SKM-1 treated with dmso at 0.1 percent for 144 hours (cell line): ENCODE measurements at regions not wholly inside any gene's neighbourhood (a gene's known extent, or its start where the extent isn't known, plus 50 kb on each side); places are given as distances from the start of the nearest gene placed in this dataset.
A peak's percentile ranks its signal among the peaks of the same experiment; 100 is the strongest.
"Not testable (repeated sequence)": the region's sequence is repeated elsewhere in the genome, so short reads cannot be mapped to it uniquely, and the experiment has no call there.

Source experiments
- DNase-seq: peaks from one replicate; lab custom pipeline; 2025; ENCODE audit not compliant: unreplicated experiment; lab: John Stamatoyannopoulos, UW

DNA sequence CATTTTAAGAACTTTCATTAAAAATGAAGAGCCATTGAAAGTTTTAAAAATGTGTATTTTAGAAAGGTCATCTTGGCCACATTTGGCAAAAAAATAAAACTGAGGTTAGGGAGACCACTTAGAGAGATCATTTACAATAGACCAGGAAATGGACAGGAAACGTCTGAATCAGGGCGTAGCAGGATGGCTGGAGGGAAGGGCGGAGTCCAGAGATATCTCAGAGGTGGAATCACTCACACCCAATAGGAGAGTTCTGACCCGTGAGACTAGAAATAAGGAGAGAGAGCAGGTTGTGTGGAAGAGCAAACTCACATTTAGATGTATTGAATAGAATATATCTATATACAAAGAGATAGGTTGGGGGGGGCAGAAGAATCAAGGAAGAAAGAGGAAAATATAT, 373.4 kb downstream of the METTL4 start:
- DNase-seq: no peak

DNA sequence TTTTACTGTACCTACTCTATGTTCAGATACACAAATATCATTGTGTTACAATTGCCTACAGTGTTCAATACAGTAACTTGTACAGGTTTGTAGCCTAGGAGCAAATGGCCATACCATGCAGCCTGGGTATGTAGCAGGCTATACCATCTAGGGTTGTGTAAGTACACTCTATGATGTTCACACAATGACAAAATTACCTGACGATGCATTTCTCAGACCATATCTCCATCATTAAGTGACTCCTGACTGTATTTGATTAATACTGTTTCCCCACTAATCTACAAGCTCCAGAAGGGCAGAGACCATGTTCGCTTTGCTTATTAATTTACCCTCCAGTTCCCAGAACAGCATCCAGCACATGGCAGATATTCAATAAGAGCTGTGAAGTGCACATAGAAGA, 372.2 kb downstream of the METTL4 start:
- no peak for DNase-seq

DNA sequence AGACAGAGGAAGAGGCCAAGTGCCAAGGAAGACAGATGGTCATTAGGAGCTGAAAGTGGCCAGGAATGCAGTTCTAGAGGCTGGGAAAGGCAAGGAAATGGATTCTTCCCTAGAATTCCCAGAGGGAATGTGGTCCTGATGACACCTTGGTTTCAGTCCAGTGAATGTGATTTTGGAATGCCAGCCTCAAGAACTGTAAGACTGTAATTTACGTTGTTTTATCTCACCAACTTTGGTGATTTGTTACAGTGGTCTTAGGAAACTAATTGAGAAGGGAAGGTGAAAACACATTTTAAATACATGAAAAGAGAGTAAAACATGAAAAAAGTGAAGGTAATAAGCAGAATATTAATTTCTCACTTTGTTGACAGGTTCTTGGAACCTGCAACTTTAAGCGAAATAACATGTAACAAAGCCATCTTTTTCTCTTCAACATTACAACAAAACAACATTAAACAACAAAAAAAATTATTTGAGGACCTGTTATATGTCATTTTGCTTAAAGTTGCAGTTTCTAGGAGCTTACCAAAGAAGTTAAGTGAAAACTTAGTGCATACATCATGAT, 370.2 kb downstream of the METTL4 start:
- no peak for DNase-seq

DNA sequence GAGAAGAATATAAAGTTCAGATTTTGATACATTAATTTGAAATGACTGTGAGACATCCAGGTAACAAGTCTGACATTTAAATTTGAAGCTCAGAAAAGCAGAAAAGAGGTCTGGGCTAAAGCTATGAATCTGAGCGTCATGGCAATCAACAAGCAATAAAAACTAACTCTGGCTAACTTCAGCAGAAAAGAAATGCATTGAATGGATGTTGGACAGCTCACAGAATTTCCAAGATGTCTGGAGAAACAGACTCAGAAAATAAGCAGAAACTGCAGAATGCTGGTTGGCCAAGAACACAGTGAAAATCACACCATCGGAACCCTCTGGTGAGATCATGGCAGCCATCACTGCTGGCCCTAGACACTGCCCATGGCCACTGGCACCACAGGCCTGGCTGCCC, 366.6 kb downstream of the METTL4 start:
- DNase-seq: no peak

DNA sequence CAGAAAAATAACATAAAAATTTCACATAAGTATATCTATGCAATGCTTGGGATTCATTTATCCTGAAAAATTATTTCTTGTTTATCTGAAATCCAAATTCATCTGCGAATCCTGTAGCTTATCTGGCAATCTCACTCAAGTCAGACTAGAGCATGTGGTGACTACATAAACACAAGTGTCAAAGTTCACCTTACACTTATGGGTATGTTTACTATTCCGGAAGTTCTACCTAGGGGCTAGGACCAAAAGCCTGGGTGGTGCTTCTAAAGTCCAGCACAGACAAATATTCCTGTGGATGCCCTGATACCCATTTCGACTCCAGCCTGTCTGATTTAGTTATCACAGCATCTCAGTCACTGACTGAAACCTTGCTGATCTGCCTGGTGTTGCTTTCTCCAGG, 364.0 kb downstream of the METTL4 start:
- DNase-seq: no peak

DNA sequence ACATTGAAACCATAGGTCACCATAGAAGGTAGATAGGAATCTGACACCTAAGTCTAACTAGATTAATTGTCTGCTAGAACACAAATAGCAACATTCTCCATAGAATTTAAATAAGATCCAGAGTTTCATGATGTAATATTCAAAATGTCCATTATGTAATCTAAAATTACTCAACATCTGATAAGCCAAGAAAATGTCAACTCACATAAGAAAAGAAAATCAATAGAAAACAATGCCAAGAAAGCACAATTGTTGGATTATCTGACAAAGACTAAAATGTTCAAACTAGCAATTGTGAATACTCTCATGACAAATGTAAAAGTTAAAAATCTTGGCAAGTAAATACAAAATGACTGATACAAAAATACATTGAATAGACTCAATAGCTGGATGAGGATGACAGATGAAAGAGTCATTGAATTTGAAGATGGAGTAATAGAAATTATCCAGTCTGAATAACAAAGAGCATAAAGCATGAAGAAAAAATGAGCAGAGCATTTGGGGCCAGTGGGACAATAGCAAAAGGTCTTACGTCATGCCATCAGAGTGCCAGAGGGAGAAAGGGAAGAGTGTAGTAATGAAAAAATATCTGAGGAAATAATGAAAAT, 358.6 kb downstream of the METTL4 start:
- no peak for DNase-seq

DNA sequence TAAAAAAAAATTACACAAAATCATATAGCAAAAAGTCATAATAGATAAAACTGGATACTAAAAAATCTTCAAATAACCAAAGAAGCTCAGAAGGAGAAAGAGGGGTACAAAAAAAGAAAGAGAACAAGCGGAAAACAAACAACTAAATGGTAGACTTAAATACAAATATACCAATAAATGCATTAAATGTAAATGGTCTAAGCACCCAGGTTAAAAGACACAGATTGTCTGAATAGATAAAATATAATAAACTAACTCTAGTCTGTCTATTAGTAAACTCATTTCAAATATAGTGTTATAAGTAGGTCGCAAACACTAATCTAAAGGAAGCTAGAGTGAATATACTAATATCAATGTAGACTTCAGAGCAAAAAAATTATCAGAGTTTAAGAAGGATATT, 357.4 kb downstream of the METTL4 start:
- no peak for DNase-seq

DNA sequence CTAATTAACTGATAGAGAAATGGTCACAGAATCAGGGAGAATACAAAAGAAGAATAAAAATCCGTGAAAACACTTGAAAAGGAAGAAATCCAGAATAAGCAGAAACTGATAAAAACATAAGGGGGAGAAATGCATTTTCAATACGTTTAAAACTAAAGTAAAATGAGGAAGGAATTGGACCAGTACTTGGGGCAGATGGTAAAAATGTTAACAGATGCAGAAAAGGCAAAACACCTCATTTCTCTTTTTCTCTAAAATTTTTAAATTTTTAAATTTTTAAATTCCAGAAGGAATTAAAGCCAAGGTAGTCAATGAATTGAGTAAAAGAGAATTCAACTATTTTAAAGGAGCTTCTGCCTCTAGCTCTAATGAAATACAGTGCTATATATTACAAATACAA, 353.9 kb downstream of the METTL4 start:
- DNase-seq: no peak

DNA sequence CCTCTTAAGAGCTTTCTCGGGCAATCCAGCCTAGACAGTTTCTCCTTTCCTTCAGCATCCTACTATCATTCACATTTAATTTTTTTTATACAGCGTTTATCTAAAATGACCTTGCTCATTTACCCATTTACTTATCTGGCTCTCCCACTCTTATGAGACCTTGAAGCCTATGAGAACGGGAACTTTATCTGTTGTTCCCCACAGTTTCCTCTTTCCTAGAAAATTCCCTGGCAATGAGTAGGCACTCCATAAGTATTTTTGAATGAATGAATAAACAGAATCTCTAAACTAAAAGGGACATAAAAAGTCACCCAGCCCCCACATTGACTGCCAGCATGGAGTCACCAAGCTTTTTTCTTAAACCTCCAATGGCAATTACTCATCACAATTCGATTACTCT, 353.2 kb downstream of the METTL4 start:
- no peak for DNase-seq

DNA sequence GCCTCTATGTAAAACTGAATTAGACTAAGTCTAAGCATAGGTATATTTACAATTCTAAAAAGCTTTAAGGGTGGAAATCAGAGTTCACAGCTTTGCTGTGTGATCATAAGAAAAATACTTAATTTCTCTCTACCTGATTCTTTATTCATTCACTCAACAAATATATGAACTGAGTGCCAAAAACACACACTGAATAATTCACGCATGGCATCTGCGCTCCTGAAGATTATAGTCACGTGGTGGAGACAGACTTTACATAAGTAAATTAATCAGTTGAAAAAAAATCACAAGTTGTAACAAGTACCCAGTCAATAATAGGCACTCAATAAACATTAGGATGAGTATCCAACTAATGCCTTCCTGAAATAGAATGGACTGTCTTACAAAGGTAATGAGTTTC, 351.6 kb downstream of the METTL4 start:
- no peak for DNase-seq

DNA sequence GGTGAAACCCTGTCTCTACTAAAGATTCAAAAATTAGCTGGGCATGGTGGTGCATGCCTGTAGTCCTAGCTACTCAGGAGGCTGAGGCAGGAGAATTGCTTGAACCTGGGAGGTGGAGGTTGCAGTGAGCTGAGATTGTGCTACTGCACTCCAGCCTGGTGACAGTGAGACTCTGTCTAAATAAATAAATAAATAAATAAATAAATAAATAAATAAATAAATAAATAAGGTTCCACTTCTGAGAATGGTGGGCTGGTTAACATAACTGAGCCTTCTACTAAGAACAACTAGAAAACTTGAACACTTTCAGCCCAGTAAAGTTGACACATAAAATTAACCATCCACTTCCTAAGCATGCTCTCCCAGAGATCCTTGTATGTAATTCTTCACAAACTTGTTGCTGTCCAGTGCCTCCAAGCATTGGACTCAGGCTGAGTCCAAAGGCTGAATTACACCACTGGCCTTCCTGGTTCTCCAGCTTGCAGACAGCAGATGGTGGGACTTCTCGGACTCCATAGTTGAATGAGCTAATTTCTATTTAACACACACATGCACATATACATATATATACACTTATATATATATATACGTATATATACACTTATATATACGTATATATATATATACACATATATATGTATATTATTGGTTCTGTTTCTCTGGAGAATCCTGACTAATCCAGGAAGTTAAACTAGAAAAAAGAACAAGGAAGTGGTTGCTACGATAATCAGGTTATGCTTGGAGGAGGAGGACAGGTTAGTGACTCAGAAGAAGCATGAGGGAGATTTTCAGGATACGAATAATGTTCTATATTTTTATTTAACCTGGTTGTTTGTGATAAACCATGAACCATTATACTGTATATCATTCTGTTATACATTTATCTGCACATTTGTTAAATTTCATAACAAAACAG, 348.8 kb downstream of the METTL4 start:
- no peak for DNase-seq

DNA sequence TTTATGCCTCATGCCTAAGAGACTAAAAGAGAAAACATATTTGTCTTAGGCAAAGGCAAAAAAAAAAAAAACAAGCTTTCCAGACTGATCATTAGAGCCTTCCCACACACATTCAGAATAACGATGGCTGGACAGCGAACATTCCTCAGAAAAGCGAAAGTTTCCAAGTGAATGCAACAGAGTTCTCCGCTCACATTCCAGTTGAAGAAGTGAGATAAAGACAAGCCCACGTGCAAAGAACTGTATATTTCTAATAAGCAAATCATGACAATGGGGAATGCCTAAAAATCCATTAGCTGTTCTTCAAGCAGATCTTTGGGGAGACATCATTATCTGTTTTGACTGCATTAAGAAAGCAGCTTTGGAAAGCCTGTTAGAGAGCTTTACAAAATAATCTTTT, 347.9 kb downstream of the METTL4 start:
- DNase-seq: no peak

DNA sequence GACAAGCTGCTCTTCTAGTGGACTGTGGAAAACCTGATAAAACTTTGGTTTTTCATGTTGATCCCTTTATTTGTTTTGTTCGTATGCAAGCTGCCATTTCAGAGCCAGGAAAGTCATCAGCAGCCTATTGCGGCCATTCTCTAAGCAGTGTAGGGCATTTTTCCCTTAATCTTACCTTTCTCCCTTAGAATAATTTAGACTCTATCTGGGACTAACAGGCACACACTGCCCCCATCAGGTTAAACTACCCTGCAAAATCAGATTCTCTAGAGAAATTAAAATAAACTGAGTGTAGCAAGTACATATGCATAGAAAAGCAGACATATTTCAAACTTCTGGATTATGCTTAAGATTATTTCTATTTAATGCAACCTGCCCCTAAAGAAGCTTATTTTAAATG, 347.5 kb downstream of the METTL4 start:
- peak; percentile 13 for DNase-seq

DNA sequence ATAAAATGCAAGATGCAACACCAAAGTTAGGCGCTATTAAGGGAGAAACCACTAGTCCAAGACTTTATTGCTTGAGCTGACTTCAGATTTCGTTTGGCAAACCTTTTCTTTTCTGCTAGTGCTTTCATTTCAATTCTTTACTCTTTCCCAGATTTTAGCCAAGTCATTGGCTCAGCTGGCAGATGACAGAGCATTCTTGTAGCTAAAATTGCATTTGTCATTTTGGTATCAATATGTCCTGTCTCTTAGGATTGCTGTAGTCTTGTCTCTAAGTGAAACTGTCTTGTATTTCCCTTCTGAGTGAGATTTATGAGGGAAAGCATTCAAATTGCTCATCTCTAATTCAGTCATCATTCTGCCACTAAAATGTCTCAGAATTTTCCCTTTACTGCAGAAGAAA, 335.1 kb downstream of the METTL4 start:
- DNase-seq: no peak

DNA sequence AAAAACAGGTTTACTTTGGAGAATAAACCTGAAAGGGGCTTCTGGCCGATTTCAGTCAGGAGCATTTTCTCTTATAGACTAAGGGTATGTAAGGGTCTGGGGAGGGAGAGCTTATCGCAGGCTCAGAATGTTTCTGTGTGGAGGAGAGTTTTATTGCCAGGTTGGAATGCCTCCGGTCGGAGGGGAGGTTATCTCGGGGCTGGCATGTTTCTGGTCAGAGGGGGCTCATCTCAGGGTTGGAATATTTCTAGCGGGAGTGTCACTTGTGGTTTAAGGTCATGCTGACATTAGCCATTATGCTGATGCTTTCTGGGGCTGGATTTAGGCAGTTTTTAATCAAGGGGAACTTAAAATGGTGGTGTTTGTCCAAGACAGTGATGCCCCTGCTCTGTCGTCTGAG, 333.6 kb downstream of the METTL4 start:
- no peak for DNase-seq

DNA sequence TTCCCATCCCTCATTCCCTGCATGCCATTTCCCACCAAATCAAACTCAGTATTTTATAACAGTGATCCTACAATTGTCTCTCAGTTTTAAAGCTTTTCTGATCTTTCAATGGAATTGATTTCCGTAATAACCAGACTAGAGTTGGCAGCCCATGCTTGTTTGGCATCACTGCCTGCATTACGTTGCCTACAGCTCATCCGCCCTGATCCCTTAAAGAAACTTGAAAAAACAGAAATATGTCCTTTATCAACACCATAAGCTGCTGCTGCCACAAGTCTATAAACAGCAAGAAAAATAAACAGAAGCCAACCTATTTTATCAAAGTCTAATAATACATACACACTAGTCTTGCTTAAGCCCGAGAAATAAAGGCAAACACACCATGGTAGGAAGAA, 331.0 kb downstream of the METTL4 start:
- no peak for DNase-seq

DNA sequence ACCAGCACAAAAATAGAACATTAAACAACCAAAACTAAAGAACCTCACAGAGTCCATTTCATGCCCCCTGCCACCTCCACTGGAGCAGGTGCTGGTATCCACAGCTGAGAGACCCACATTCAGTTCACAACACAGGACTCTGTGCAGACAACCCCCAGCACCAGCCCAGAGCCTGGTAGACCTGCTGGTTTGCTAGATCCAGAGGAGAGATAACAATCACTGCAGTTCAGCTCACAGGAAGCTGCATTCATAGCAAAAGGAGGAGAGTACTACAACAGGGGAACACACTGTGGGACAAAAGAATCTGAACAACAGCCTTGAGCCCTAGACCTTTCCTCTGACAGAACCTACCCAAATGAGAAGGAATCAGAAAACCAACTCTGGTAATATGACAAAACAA, 326.7 kb downstream of the METTL4 start:
- DNase-seq: no peak

DNA sequence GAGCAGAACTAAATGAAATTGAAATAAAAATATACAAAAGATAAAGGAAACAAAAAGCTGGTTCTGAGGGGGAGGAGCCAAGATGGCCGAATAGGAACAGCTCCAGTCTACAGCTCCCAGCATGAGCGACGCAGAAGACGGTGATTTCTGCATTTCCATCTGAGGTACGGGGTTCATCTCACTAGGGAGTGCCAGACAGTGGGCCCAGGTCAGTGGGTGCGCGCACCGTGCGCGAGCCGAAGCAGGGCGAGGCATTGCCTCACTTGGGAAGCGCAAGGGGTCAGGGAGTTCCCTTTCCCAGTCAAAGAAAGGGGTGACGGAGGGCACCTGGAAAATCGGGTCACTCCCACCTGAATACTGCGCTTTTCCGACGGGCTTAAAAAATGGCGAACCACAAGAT, 324.2 kb downstream of the METTL4 start:
- not testable (repeated sequence) for DNase-seq

DNA sequence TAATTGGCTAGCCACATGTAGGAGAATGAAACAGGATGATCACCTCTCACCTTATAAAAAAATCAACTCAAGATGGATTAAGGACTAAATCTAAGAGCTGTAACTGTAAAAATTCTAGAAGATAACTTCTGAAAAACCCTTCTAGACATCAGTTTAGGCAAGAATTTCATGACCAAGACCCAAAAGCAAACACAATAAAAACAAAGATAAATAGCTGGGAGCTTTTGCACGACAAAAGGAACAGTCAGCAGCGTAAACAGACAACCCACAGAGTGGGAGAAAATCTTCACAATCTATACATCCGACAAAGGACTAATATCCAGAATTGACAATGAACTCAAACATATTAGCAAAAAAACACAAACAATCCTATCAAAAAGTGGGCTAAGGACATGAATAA, 316.3 kb downstream of the METTL4 start:
- no peak for DNase-seq

DNA sequence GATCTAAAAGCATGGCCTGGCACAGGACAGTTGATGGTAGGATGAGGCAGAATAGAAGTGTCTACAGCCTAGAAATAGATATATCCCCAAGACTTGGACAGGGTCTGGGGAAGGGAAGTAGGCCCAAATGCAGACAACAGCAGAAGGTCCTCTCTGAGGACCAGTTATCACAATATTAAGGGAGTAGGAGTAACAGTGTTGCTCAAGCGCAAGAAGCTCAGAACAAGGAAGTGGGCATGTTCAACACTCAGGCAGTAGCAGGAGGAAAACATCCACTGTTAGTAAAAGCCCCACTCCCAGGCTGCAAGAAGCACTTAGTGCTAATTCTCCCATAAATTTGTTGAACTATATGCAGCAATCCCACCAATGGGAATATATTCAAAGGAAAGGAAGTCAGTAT, 314.7 kb downstream of the METTL4 start:
- DNase-seq: peak; percentile 23

DNA sequence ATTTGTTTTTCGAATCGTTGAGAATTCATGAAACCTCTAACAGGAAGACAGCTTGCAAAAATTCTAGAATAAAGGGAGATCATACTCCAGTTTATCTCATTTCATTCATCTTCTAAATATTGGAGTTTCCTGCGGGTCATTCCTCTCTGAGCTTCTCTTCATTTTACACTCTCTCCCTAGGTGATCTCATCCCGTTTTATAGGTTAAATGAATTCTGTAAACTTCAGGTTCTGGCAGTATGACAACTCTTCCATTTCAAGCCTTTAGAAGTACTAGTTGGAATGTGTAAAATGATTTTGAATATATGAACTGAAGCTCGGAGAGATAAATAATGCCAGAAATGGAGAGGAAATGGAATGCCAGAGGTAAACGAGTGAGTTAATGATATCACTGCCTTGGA, 312.4 kb downstream of the METTL4 start:
- no peak for DNase-seq

DNA sequence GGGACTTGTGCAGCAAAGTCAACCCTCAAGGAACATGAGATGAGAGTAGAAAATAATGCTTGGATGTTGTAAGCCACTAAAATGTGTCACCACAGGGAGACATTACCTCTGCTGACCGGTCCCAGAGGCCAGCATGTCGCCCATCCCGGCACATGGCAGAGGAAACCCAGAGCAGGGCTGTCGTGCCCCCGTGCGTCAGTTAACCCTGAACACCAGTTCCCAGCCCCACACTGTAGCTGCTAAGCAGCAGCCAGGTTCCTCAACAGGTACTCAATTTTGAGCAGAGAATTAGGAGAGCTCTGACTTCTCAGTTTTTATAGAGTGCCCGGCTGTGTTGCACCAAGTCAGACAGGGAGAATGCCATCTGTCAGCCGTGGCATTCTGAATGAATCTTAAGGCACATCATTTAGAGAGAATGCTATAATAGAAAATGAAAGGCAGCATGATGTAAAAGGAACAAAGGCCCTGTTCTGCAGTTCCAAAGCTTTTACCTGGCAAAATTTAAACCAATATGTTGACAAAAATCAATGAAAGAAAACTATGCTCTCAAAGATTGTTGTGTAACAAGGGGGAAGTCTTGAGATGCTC, 307.9 kb downstream of the METTL4 start:
- DNase-seq: no peak
